GM23248 (cell line): ENCODE measurements at regions not wholly inside any gene's neighbourhood (a gene's known extent, or its start where the extent isn't known, plus 50 kb on each side); places are given as distances from the start of the nearest gene placed in this dataset.

Experiments
- DNase-seq: peaks from one replicate; pipeline ENCODE4 v3.0.0-alpha.2; 2015
- H2AFZ ChIP-seq: fragments of 200-600 bp; sonication (generic); 2 replicates; pipeline ENCODE4 v1.6.1; 2016; ENCODE audit warnings: antibody characterized with exemption
- H3F3A ChIP-seq: fragments of 200-600 bp; sonication (generic); 2 replicates; pipeline ENCODE4 v1.6.1; 2016; ENCODE audit warnings: mild to moderate bottlenecking, antibody characterized with exemption, mixed run types; ENCODE audit not compliant: insufficient read depth
- H3K27ac ChIP-seq: fragments of 200-600 bp; sonication (generic); 2 replicates; pipeline ENCODE4 v1.5.1; 2016; ENCODE audit warnings: mild to moderate bottlenecking
- H3K27me3 ChIP-seq: fragments of 200-600 bp; sonication (generic); replicated peaks from 2 replicates; pipeline ENCODE4 v1.6.1; 2016; ENCODE audit warnings: mild to moderate bottlenecking; ENCODE audit not compliant: insufficient read depth
- H3K36me3 ChIP-seq: fragments of 200-600 bp; sonication (generic); 2 replicates; pipeline ENCODE4 v1.6.1; 2016; ENCODE audit warnings: low read depth, mild to moderate bottlenecking
- H3K4me1 ChIP-seq: fragments of 200-600 bp; sonication (generic); 2 replicates; pipeline ENCODE4 v1.6.1; 2016; ENCODE audit warnings: mild to moderate bottlenecking; ENCODE audit not compliant: insufficient read depth
- H3K4me2 ChIP-seq: fragments of 200-600 bp; sonication (generic); one replicate; pipeline ENCODE4 v1.6.1; 2016; ENCODE audit warnings: mild to moderate bottlenecking; ENCODE audit not compliant: unreplicated experiment
- H3K4me3 ChIP-seq: fragments of 200-600 bp; sonication (generic); 2 replicates; pipeline ENCODE4 v1.5.1; 2016; ENCODE audit warnings: mild to moderate bottlenecking
- H3K79me2 ChIP-seq: fragments of 200-600 bp; sonication (generic); 2 replicates; pipeline ENCODE4 v1.6.1; 2016; ENCODE audit warnings: mild to moderate bottlenecking; ENCODE audit not compliant: insufficient read depth
- H3K9ac ChIP-seq: fragments of 200-600 bp; sonication (generic); 2 replicates; pipeline ENCODE4 v1.6.1; 2016; ENCODE audit warnings: mild to moderate bottlenecking
- H3K9me2 ChIP-seq: fragments of 200-600 bp; sonication (generic); 2 replicates; pipeline ENCODE4 v1.6.1; 2016; ENCODE audit warnings: mixed run types, mild to moderate bottlenecking, moderate library complexity; ENCODE audit not compliant: insufficient read depth
- H3K9me3 ChIP-seq: fragments of 200-600 bp; sonication (generic); one replicate; pipeline ENCODE4 v1.6.1; 2017; ENCODE audit warnings: low read depth
- H4K20me1 ChIP-seq: fragments of 200-600 bp; sonication (generic); 2 replicates; pipeline ENCODE4 v1.6.0; 2016; ENCODE audit not compliant: insufficient read depth
- EZH2 ChIP-seq: fragments of 200-600 bp; sonication (generic); IDR thresholded peaks from 2 replicates; pipeline ENCODE4 v1.6.1; 2018; ENCODE audit warnings: antibody characterized with exemption, mild to moderate bottlenecking; ENCODE audit not compliant: insufficient read depth, poor library complexity, severe bottlenecking
- EZH2phosphoT487 ChIP-seq: fragments of 200-600 bp; sonication (generic); IDR thresholded peaks from 2 replicates; pipeline ENCODE4 v1.6.1; 2018; ENCODE audit warnings: antibody characterized with exemption, moderate library complexity, mild to moderate bottlenecking, low read depth; ENCODE audit not compliant: insufficient read depth
- WGBS, 2 experiments: methylation state at CpG; one replicate each; pipeline ENCODE4 v1.1.6; 2015 to 2017; ENCODE audit warnings: low lambda C conversion rate in 2 of 2, low coverage in 1 of 2; ENCODE audit errors: missing lambda C conversion rate in 2 of 2; 5-methylcytosine and 5-hydroxymethylcytosine counted together
- in situ Hi-C: fragments of 300-500 bp; cut with MboI; formaldehyde crosslinking; loops from 2 replicates; pipeline ENCODE4 v1.15.0; 2020

GRCh38 chrX:20515841-20516461 is 249.2 kb upstream of the RPS6KA3 start:
- H2AFZ ChIP-seq = no peak overlapping the region
- in situ Hi-C loops = loop anchor here (25.0 kb wide), 1 partner anchor 1446 kb away; no protein-coding TSS in a partner anchor
- no peaks in the 10 kb centered on the region for H3K9me3 ChIP-seq
- H3K4me3 ChIP-seq = no peak overlapping the region
- H3K27ac ChIP-seq = peak overlapping the region; percentile 72
- no peaks in the 10 kb centered on the region for H3K79me2 ChIP-seq
- peak; percentile 85 for DNase-seq
- no peaks in the 10 kb centered on the region for H3K36me3 ChIP-seq
- no peaks in the 10 kb centered on the region for H3K27me3 ChIP-seq
- H3K9me2 ChIP-seq = no peaks in the 10 kb centered on the region
- H3F3A ChIP-seq = peaks cover 29% of the 10 kb centered on the region
- H3K4me2 ChIP-seq = peak overlapping the region; percentile 35
- 22 to 64% methylated on average over 1 of the region's 1 CpG for WGBS, 2 experiments
- H3K9ac ChIP-seq = no peak overlapping the region
- TF ChIP-seq EZH2 (no peak), EZH2phosphoT487 (no peak)
- H4K20me1 ChIP-seq = no peaks in the 10 kb centered on the region
- peaks cover 42% of the 10 kb centered on the region for H3K4me1 ChIP-seq

DNA sequence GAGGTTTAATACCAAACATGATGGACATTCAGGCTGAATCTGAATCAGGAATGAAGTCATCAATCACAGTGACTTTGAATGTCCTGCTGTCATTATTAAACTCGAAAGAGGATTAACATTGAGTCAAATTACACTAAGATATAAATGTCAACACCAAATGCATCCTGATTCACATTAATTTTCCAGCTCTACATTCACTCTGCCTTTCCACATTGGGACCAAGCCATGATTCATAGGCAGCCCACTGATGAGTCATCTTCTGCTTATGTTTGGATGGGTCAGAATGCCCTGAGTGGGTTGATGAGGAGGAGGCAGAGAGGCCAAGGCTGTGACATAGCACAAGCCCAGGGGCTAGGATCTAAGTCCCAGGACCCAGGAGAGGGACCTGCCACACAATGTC is 247.6 kb upstream of the RPS6KA3 start:
- Histone ChIP-seq H4K20me1 (no peaks in the 10 kb centered on the region), H3K4me3 (no peak overlapping the region), H3K27ac (peak overlapping the region; percentile 72), H3K4me2 (peak overlapping the region; percentile 73), H3K9me3 (no peaks in the 10 kb centered on the region), H3K27me3 (no peaks in the 10 kb centered on the region), H3K9ac (no peak overlapping the region), H3K9me2 (no peaks in the 10 kb centered on the region), H3K79me2 (no peaks in the 10 kb centered on the region), H3K36me3 (no peaks in the 10 kb centered on the region), H3F3A (peaks cover 29% of the 10 kb centered on the region), H2AFZ (0 out of 2 replicates have a peak overlapping the region, but pooled peaks have one; percentile 33), H3K4me1 (peaks cover 42% of the 10 kb centered on the region)
- TF ChIP-seq EZH2phosphoT487 (0 out of 2 replicates have a peak, but pooled peaks have one; percentile 20), EZH2 (no peak)
- 0 to 4% methylated on average over 1 of the region's 1 CpG for WGBS, 2 experiments
- DNase-seq = peak; percentile 85
- in situ Hi-C loops = loop anchor here (25.0 kb wide), 1 partner anchor 1448 kb away; no protein-coding TSS in a partner anchor

- Histone ChIP-seq H3K27me3 (no peaks in the 10 kb centered on the region), H3K9me3 (no peaks in the 10 kb centered on the region), H3K27ac (no peak overlapping the region), H3K9me2 (no peaks in the 10 kb centered on the region), H3K4me2 (peak overlapping the region; percentile 73), H3K36me3 (no peaks in the 10 kb centered on the region), H3K4me1 (peaks cover 42% of the 10 kb centered on the region), H2AFZ (no peak overlapping the region), H3F3A (peaks cover 29% of the 10 kb centered on the region), H3K9ac (no peak overlapping the region), H4K20me1 (no peaks in the 10 kb centered on the region), H3K79me2 (no peaks in the 10 kb centered on the region), H3K4me3 (no peak overlapping the region)
- WGBS, 2 experiments = 94 to 96% methylated on average over 3 of the region's 3 CpGs
- DNase-seq = no peak
- in situ Hi-C loops = loop anchor here (25.0 kb wide), 1 partner anchor 1449 kb away; no protein-coding TSS in a partner anchor
- TF ChIP-seq EZH2phosphoT487 (no peak), EZH2 (no peak)
Observed at GRCh38 chrX:20513185-20513584, 246.5 kb upstream of the RPS6KA3 start.

- in situ Hi-C loops = loop anchor here (25.0 kb wide), 1 partner anchor 1451 kb away; no protein-coding TSS in a partner anchor
- no peaks in the 10 kb centered on the region for H3K27me3 ChIP-seq
Observed at GRCh38 chrX:20511792-20512191, 245.1 kb upstream of the RPS6KA3 start.

More at GRCh38 chrX:20511792-20512191, 245.1 kb upstream of the RPS6KA3 start:
- H3K4me3 ChIP-seq = no peak overlapping the region
- WGBS, 2 experiments = 96% methylated on average over 5 of the region's 5 CpGs
- no peaks in the 10 kb centered on the region for H3K9me3 ChIP-seq
- DNase-seq = no peak
- H3K79me2 ChIP-seq = no peaks in the 10 kb centered on the region
- no peak overlapping the region for H3K27ac ChIP-seq
- TF ChIP-seq EZH2 (no peak), EZH2phosphoT487 (no peak)
- H3F3A ChIP-seq = peaks cover 33% of the 10 kb centered on the region
- H3K9me2 ChIP-seq = no peaks in the 10 kb centered on the region
- H2AFZ ChIP-seq = no peak overlapping the region
- H4K20me1 ChIP-seq = no peaks in the 10 kb centered on the region
- no peak overlapping the region for H3K9ac ChIP-seq
- H3K4me1 ChIP-seq = peaks cover 34% of the 10 kb centered on the region
- no peak overlapping the region for H3K4me2 ChIP-seq
- no peaks in the 10 kb centered on the region for H3K36me3 ChIP-seq
